GM12891 (cell line): ENCODE measurements at regions not wholly inside any gene's neighbourhood (a gene's known extent, or its start where the extent isn't known, plus 50 kb on each side); places are given as distances from the start of the nearest gene placed in this dataset.

Source experiments
- DNase-seq: peaks from one replicate; pipeline ENCODE4 v3.0.0; 2011; ENCODE audit warnings: low spot score; ENCODE audit not compliant: insufficient read length
- FAIRE-seq: peaks from 2 replicates; lab custom pipeline; 2011; peaks lifted over from hg19 to GRCh38; lab: Jason Lieb, UNC
- PAX5 ChIP-seq: IDR thresholded peaks from 2 replicates; pipeline ENCODE4 v1.6.1; 2011; ENCODE audit warnings: low read length, moderate library complexity, mild to moderate bottlenecking; ENCODE audit not compliant: insufficient read depth, severe bottlenecking
- POLR2A ChIP-seq: IDR thresholded peaks from 2 replicates; pipeline ENCODE4 v1.6.1; 2011; ENCODE audit warnings: low read depth, low read length, control low read depth
- POLR2AphosphoS5 ChIP-seq: IDR thresholded peaks from 2 replicates; pipeline ENCODE4 v1.6.1; 2011; ENCODE audit warnings: low read depth, low read length, control low read depth
- POU2F2 ChIP-seq: IDR thresholded peaks from 2 replicates; pipeline ENCODE4 v1.6.1; 2011; ENCODE audit warnings: low read depth, mild to moderate bottlenecking, control low read depth, low read length, moderate library complexity
- SPI1 ChIP-seq: IDR thresholded peaks from 2 replicates; pipeline ENCODE4 v1.6.1; 2011; ENCODE audit warnings: low read depth, low read length, control low read depth
- TAF1 ChIP-seq: IDR thresholded peaks from 2 replicates; pipeline ENCODE4 v1.6.1; 2011; ENCODE audit warnings: low read depth, low read length, control low read depth

GRCh38 chr13:53408306-53408705 is 379.7 kb downstream of the OLFM4 start:
- TF ChIP-seq SPI1 = no peak
- TF ChIP-seq TAF1 = no peak
- TF ChIP-seq POU2F2 = no peak
- no peak for TF ChIP-seq POLR2AphosphoS5
- no peak for TF ChIP-seq PAX5
- TF ChIP-seq POLR2A = no peak
- DNase-seq (no peak), FAIRE-seq (no peak)

GRCh38 chr13:53408847-53409568 is 380.4 kb downstream of the OLFM4 start:
- TF ChIP-seq TAF1 (no peak), SPI1 (no peak), POU2F2 (no peak), PAX5 (no peak), POLR2A (no peak), POLR2AphosphoS5 (no peak)
- no peak for FAIRE-seq
- no peak for DNase-seq

GRCh38 chr13:53411463-53411862 is 382.9 kb downstream of the OLFM4 start:
- no peak for FAIRE-seq
- DNase-seq = no peak

GRCh38 chr13:53415135-53415534 is 386.5 kb downstream of the OLFM4 start:
- no peak for FAIRE-seq
- DNase-seq = no peak
- no peak for TF ChIP-seq TAF1
- TF ChIP-seq PAX5 = no peak
- TF ChIP-seq POLR2A = no peak
- TF ChIP-seq SPI1 = no peak
- TF ChIP-seq POLR2AphosphoS5 = no peak

More at GRCh38 chr13:53411463-53411862, 382.9 kb downstream of the OLFM4 start:
- TF ChIP-seq POU2F2 = no peak
- no peak for TF ChIP-seq TAF1
- TF ChIP-seq SPI1 = no peak

- TF ChIP-seq POU2F2 = no peak
- no peak for TF ChIP-seq PAX5
- no peak for TF ChIP-seq SPI1
- TF ChIP-seq POLR2A = no peak
- no peak for TF ChIP-seq POLR2AphosphoS5
- no peak for TF ChIP-seq TAF1
- FAIRE-seq = no peak
- no peak for DNase-seq
Observed at GRCh38 chr13:53417601-53418000, 389.0 kb downstream of the OLFM4 start.

- DNase-seq = no peak
- TF ChIP-seq POU2F2 = no peak
- no peak for TF ChIP-seq POLR2A
- FAIRE-seq = no peak
Observed at GRCh38 chr13:53422415-53422814, 393.8 kb downstream of the OLFM4 start.

GRCh38 chr13:53436396-53436795 is 407.8 kb downstream of the OLFM4 start:
- TF ChIP-seq SPI1 (no peak), TAF1 (no peak), POLR2AphosphoS5 (no peak), POU2F2 (no peak), PAX5 (no peak), POLR2A (no peak)
- no peak for DNase-seq
- no peak for FAIRE-seq

- TF ChIP-seq PAX5 = no peak
- TF ChIP-seq POLR2A = no peak
- no peak for TF ChIP-seq SPI1
- TF ChIP-seq TAF1 = no peak
- TF ChIP-seq POU2F2 = no peak
- FAIRE-seq = no peak
- no peak for DNase-seq
Observed at GRCh38 chr13:53439439-53440225, 411.0 kb downstream of the OLFM4 start.

- FAIRE-seq (no peak), DNase-seq (no peak)
- TF ChIP-seq POLR2AphosphoS5 (no peak), SPI1 (no peak), PAX5 (no peak), POU2F2 (no peak), TAF1 (no peak), POLR2A (no peak)
Observed at GRCh38 chr13:53442979-53443378, 414.4 kb downstream of the OLFM4 start.

- no peak for FAIRE-seq
- TF ChIP-seq POU2F2 (no peak), POLR2A (no peak), TAF1 (no peak), POLR2AphosphoS5 (no peak), PAX5 (no peak), SPI1 (no peak)
- DNase-seq = no peak
Observed at GRCh38 chr13:53445686-53446085, 417.1 kb downstream of the OLFM4 start.
